IMR-90 (cell line): ENCODE measurements at regions not wholly inside any gene's neighbourhood (a gene's known extent, or its start where the extent isn't known, plus 50 kb on each side); places are given as distances from the start of the nearest gene placed in this dataset.

Source experiments
- ATAC-seq: fragments of 200-7000 bp; cut with Tn5 transposase; 2 replicates; pipeline ENCODE4 v1.9.1; 2020; ENCODE audit warnings: low read depth, mild to moderate bottlenecking, moderate library complexity
- BruUV-seq: library from RNA; stranded (reverse); fragments of 400-500 nt; replicated peaks from 2 replicates; lab custom pipeline; 2021; lab: Mats Ljungman, UMichigan
- CTCF ChIA-PET: fragments of 300-600 bp; formaldehyde crosslinking; extraction: SDS; loops from one replicate; lab custom pipeline; 2021; ENCODE audit warnings: antibody characterized with exemption; lab: Yijun Ruan, JAX
- POLR2A ChIA-PET: fragments of 300-600 bp; sonication (Branson Sonifier 250); formaldehyde crosslinking; loops from one replicate; lab custom pipeline; 2022; ENCODE audit warnings: antibody characterized with exemption; ENCODE audit not compliant: unreplicated experiment; lab: Charles Lee
- DNase-seq: peaks from one replicate; pipeline ENCODE4 v3.0.0; 2013
- H2AFZ ChIP-seq: replicated peaks from 2 replicates; pipeline ENCODE3; 2013; ENCODE audit warnings: low read length, mild to moderate bottlenecking; ENCODE audit not compliant: poor library complexity
- H2AK5ac ChIP-seq: 2 replicates; pipeline ENCODE4 v1.6.1; 2013; ENCODE audit warnings: low read depth, low read length, inconsistent platforms
- H2AK9ac ChIP-seq: replicated peaks from 2 replicates; pipeline ENCODE3; 2013; ENCODE audit warnings: mild to moderate bottlenecking, low read depth, low read length, moderate library complexity; ENCODE audit not compliant: poor library complexity
- H2BK120ac ChIP-seq: 2 replicates; pipeline ENCODE4 v1.6.1; 2013; ENCODE audit warnings: low read depth, low read length, inconsistent platforms
- H2BK15ac ChIP-seq: 3 replicates; pipeline ENCODE4 v1.6.1; 2013; ENCODE audit warnings: low read depth, low read length, inconsistent platforms
- H2BK20ac ChIP-seq: 2 replicates; pipeline ENCODE4 v1.6.1; 2013; ENCODE audit warnings: low read depth, mild to moderate bottlenecking, inconsistent platforms, low read length, moderate library complexity
- H2BK5ac ChIP-seq: 2 replicates; pipeline ENCODE4 v1.6.1; 2013; ENCODE audit warnings: mild to moderate bottlenecking, low read depth, low read length, inconsistent platforms; ENCODE audit not compliant: poor library complexity, severe bottlenecking
- H3K14ac ChIP-seq: replicated peaks from 2 replicates; pipeline ENCODE4 v1.6.1; 2013; ENCODE audit warnings: low read depth, low read length, inconsistent platforms
- H3K18ac ChIP-seq: 2 replicates; pipeline ENCODE4 v1.6.1; 2013; ENCODE audit warnings: low read depth, low read length, control low read depth
- H3K23ac ChIP-seq: 2 replicates; pipeline ENCODE4 v1.6.1; 2013; ENCODE audit warnings: low read depth, low read length, inconsistent platforms
- H3K27ac ChIP-seq: 2 replicates; pipeline ENCODE4 v1.5.1; 2013; ENCODE audit warnings: mild to moderate bottlenecking, control low read depth, low read length; ENCODE audit not compliant: insufficient read depth
- H3K27me3 ChIP-seq: 2 replicates; pipeline ENCODE4 v1.6.1; 2013; ENCODE audit warnings: low read length; ENCODE audit not compliant: control insufficient read depth, insufficient read depth
- H3K36me3 ChIP-seq: 2 replicates; pipeline ENCODE4 v1.6.1; 2013; ENCODE audit warnings: low read length, mixed read lengths; ENCODE audit not compliant: control insufficient read depth, insufficient read depth
- H3K4ac ChIP-seq: 2 replicates; pipeline ENCODE4 v1.6.1; 2013; ENCODE audit warnings: low read depth, low read length, inconsistent platforms
- H3K4me1 ChIP-seq: 2 replicates; pipeline ENCODE4 v1.6.1; 2013; ENCODE audit warnings: low read length, mixed read lengths; ENCODE audit not compliant: control insufficient read depth, insufficient read depth
- H3K4me2 ChIP-seq: 2 replicates; pipeline ENCODE4 v1.6.1; 2013; ENCODE audit warnings: low read depth, mild to moderate bottlenecking, control low read depth, low read length, moderate library complexity
- H3K4me3 ChIP-seq: 2 replicates; pipeline ENCODE4 v1.5.1; 2013; ENCODE audit warnings: low read depth, mild to moderate bottlenecking, control low read depth, low read length, moderate library complexity; ENCODE audit not compliant: insufficient read depth
- H3K56ac ChIP-seq: 2 replicates; pipeline ENCODE4 v1.6.1; 2013; ENCODE audit warnings: low read length, inconsistent platforms; ENCODE audit not compliant: insufficient read depth; ENCODE audit errors: extremely low read depth
- H3K79me1 ChIP-seq, 2 experiments: 2 replicates each; pipeline ENCODE4 v1.6.1; 2013; ENCODE audit warnings: low read length in 2 of 2, inconsistent platforms in 1 of 2, low read depth in 1 of 2
- H3K9ac ChIP-seq: 2 replicates; pipeline ENCODE4 v1.6.1; 2013; ENCODE audit warnings: low read depth, low read length, control low read depth
- H3K9me1 ChIP-seq: 2 replicates; pipeline ENCODE4 v1.6.1; 2013; ENCODE audit warnings: low read length, inconsistent platforms; ENCODE audit not compliant: insufficient read depth
- H3K9me3 ChIP-seq: 2 replicates; pipeline ENCODE4 v1.6.1; 2013; ENCODE audit warnings: low read length; ENCODE audit not compliant: control insufficient read depth, insufficient read depth
- H4K20me1 ChIP-seq: 2 replicates; pipeline ENCODE4 v1.6.1; 2013; ENCODE audit warnings: low read length, inconsistent platforms; ENCODE audit not compliant: insufficient read depth
- H4K5ac ChIP-seq: 2 replicates; pipeline ENCODE4 v1.6.1; 2013; ENCODE audit warnings: mild to moderate bottlenecking, low read depth, low read length, control low read depth
- H4K8ac ChIP-seq, 2 experiments: 2 replicates each; pipeline ENCODE4 v1.6.1; 2013; ENCODE audit warnings: low read depth in 2 of 2, low read length in 2 of 2, control low read depth in 1 of 2, inconsistent platforms in 1 of 2
- H4K91ac ChIP-seq: 2 replicates; pipeline ENCODE4 v1.6.1; 2013; ENCODE audit warnings: low read depth, low read length, inconsistent platforms; ENCODE audit not compliant: insufficient read depth
- BHLHE40 ChIP-seq: fragments of 150-350 bp; IDR thresholded peaks from 2 replicates; pipeline ENCODE4 v1.6.1; 2016; ENCODE audit warnings: mild to moderate bottlenecking, low read depth, low read length
- CEBPB ChIP-seq: IDR thresholded peaks from 2 replicates; pipeline ENCODE4 v1.6.1; 2012; ENCODE audit warnings: low read depth, low read length, improper control_type of control experiment
- CHD1 ChIP-seq: IDR thresholded peaks from 2 replicates; pipeline ENCODE4 v1.6.1; 2012; ENCODE audit warnings: low read depth, low read length, improper control_type of control experiment
- CTCF ChIP-seq: conservative IDR thresholded peaks from 2 replicates; pipeline ENCODE4 v1.5.1; 2012; ENCODE audit warnings: mild to moderate bottlenecking, low read depth, low read length, improper control_type of control experiment
- FOS ChIP-seq: fragments of 150-350 bp; IDR thresholded peaks from 2 replicates; pipeline ENCODE4 v1.6.1; 2016; ENCODE audit warnings: low read depth, low read length
- MAFK ChIP-seq: IDR thresholded peaks from 2 replicates; pipeline ENCODE4 v1.6.1; 2012; ENCODE audit warnings: low read depth, low read length, improper control_type of control experiment
- MAZ ChIP-seq: IDR thresholded peaks from 2 replicates; pipeline ENCODE4 v1.6.1; 2012; ENCODE audit warnings: low read depth, mild to moderate bottlenecking, low read length, improper control_type of control experiment, moderate library complexity, borderline replicate concordance
- MXI1 ChIP-seq: IDR thresholded peaks from 2 replicates; pipeline ENCODE4 v1.6.1; 2012; ENCODE audit warnings: low read depth, mild to moderate bottlenecking, low read length, moderate library complexity, borderline replicate concordance
- NFE2L2 ChIP-seq: fragments of 150-350 bp; IDR thresholded peaks from 2 replicates; pipeline ENCODE4 v1.6.1; 2016; ENCODE audit warnings: low read depth, mild to moderate bottlenecking, low read length
- POLR2A ChIP-seq: IDR thresholded peaks from 2 replicates; pipeline ENCODE4 v1.6.1; 2012; ENCODE audit warnings: mild to moderate bottlenecking, low read depth, low read length
- RAD21 ChIP-seq: IDR thresholded peaks from 2 replicates; pipeline ENCODE4 v1.6.1; 2012; ENCODE audit warnings: low read length, improper control_type of control experiment
- RCOR1 ChIP-seq: IDR thresholded peaks from 2 replicates; pipeline ENCODE4 v1.6.1; 2012; ENCODE audit warnings: mild to moderate bottlenecking, low read length, improper control_type of control experiment; ENCODE audit not compliant: insufficient replicate concordance
- RFX5 ChIP-seq: IDR thresholded peaks from 2 replicates; pipeline ENCODE4 v1.8.0; 2012; ENCODE audit warnings: low read depth, mild to moderate bottlenecking, low read length, moderate library complexity
- SMC3 ChIP-seq: fragments of 150-350 bp; IDR thresholded peaks from 2 replicates; pipeline ENCODE4 v1.6.1; 2016; ENCODE audit warnings: low read depth, mild to moderate bottlenecking, antibody characterized with exemption, low read length, moderate library complexity
- USF2 ChIP-seq: fragments of 150-350 bp; IDR thresholded peaks from 2 replicates; pipeline ENCODE4 v1.6.1; 2017; ENCODE audit warnings: mild to moderate bottlenecking, antibody characterized with exemption, low read length, low read depth
- WGBS, 2 experiments: methylation state at CpG; one replicate each; pipeline versions ENCODE4 v1.1.5 to v1.1.7; 2013; ENCODE audit warnings: missing lambda C conversion rate in 2 of 2; ENCODE audit not compliant: insufficient read length in 1 of 2; ENCODE audit errors: extremely low coverage in 2 of 2; 5-methylcytosine and 5-hydroxymethylcytosine counted together
- dilution Hi-C: fragments of 300-500 bp; cut with HindIII; formaldehyde crosslinking; loops from one replicate; pipeline ENCODE4 v1.14.3; 2018; ENCODE audit warnings: low sequenced_read_pairs; ENCODE audit not compliant: unreplicated experiment
- in situ Hi-C: fragments of 300-500 bp; cut with MboI; formaldehyde crosslinking; loops from 3 replicates; pipeline ENCODE4 v1.14.3; 2019; ENCODE audit warnings: low sequenced_read_pairs, inconsistent platforms, mixed read lengths
- intact Hi-C: fragments of 100-400 bp; cut with micrococcal nuclease; formaldehyde crosslinking; loops from 2 replicates; pipeline ENCODE4 v1.10.0; 2022
- TF ChIP-seq, protein P1 (sequence below): fragments of 150-350 bp; IDR thresholded peaks from 2 replicates; pipeline ENCODE4 v1.6.1; 2016; ENCODE audit warnings: low read depth, mild to moderate bottlenecking, low read length, moderate library complexity, borderline replicate concordance

DNA sequence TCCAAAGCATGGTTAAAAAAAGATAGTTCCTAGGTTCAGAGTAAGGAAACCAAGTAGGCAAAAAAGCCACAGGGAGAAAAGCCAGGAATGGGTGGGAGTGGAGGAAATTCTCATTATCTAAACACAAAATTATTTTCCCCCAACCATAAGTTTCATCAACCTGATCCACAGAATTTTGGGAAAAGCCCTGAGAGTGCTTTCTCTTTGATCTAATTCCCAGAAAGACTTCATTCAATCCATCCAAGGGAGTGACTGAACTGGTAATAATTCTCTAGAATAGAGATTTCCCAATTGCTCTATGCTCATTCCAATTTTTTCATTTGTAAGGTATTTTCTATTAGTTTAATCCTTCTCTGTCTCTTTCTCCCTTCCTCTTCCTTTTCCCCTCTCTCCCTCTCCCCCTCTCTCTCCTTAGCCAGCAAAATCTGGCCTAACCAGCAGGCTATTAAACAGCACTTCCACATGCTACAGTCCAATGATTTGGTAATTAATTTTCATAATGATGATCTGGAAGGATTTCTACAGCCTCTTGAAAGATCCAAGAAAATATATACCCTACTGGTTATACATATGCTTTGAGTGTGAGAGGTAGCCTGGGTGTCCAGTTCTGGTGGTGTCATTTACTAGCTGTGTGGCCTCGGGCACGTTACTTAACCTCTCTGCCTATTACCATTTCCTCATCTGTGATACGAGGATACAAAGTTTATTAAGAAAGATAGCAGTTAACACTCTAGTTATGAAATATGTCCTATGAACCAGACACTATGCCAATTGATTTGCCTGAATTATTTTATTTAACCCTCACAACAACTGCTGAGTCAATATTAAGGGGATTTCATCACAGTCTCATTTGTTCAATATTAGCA is 251.5 kb upstream of the RASGEF1B start:
- intact Hi-C loops (no loop called here), in situ Hi-C loops (no loop called here), dilution Hi-C loops (no loop called here)
- no peak overlapping the region for H3K14ac ChIP-seq
- no CpG with 5 or more reads among the region's 3 CpGs for WGBS, 2 experiments
- POLR2A ChIA-PET = no interaction called here
- no peak overlapping the region for H3K27ac ChIP-seq
- CTCF ChIA-PET = no interaction called here
- H3K9me1 ChIP-seq = no peaks in the 10 kb centered on the region
- H3K4me3 ChIP-seq = no peak overlapping the region
- no peak overlapping the region for H3K4ac ChIP-seq
- H2BK15ac ChIP-seq = no peak overlapping the region
- no peaks in the 10 kb centered on the region for H4K20me1 ChIP-seq
- no peaks in the 10 kb centered on the region for H3K27me3 ChIP-seq
- no peak for DNase-seq
- TF ChIP-seq, protein P1, sequence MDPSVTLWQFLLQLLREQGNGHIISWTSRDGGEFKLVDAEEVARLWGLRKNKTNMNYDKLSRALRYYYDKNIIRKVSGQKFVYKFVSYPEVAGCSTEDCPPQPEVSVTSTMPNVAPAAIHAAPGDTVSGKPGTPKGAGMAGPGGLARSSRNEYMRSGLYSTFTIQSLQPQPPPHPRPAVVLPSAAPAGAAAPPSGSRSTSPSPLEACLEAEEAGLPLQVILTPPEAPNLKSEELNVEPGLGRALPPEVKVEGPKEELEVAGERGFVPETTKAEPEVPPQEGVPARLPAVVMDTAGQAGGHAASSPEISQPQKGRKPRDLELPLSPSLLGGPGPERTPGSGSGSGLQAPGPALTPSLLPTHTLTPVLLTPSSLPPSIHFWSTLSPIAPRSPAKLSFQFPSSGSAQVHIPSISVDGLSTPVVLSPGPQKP = no peak
- no peak for TF ChIP-seq CHD1
- no peak for TF ChIP-seq MAZ
- no peak for TF ChIP-seq BHLHE40
- no peak for TF ChIP-seq USF2
- TF ChIP-seq MAFK = no peak
- TF ChIP-seq MXI1 = no peak
- no peak for TF ChIP-seq NFE2L2
- TF ChIP-seq CEBPB = no peak
- no peak for TF ChIP-seq CTCF
- TF ChIP-seq RFX5 = no peak
- TF ChIP-seq FOS = no peak
- TF ChIP-seq POLR2A = no peak
- TF ChIP-seq RAD21 = no peak
- no peak for TF ChIP-seq SMC3
- TF ChIP-seq RCOR1 = no peak
- H3K56ac ChIP-seq = no peak overlapping the region
- no peaks in the 10 kb centered on the region for H3K79me1 ChIP-seq
- no peak overlapping the region for H2AK5ac ChIP-seq
- no peak overlapping the region for H3K23ac ChIP-seq
- H3K9me3 ChIP-seq = no peaks in the 10 kb centered on the region
- H4K5ac ChIP-seq = no peak overlapping the region
- BruUV-seq = no TSS peak
- no peaks in the 10 kb centered on the region for H3K36me3 ChIP-seq
- H2BK5ac ChIP-seq = no peak overlapping the region
- no peak for ATAC-seq
- no peak overlapping the region for H3K4me2 ChIP-seq
- no peak overlapping the region for H2AFZ ChIP-seq
- H2BK20ac ChIP-seq = no peak overlapping the region
- H3K9ac ChIP-seq = no peak overlapping the region
- no peak overlapping the region for H3K18ac ChIP-seq
- H3K4me1 ChIP-seq = no peaks in the 10 kb centered on the region
- no peak overlapping the region for H4K8ac ChIP-seq
- no peak overlapping the region for H4K91ac ChIP-seq
- no peak overlapping the region for H2BK120ac ChIP-seq
- no peak overlapping the region for H2AK9ac ChIP-seq
